ENCODE measurements at regions not wholly inside any gene's neighbourhood (a gene's known extent, or its start where the extent isn't known, plus 50 kb on each side); places are given as distances from the start of the nearest gene placed in this dataset.

- no peak for TF ChIP-seq CTCF (IDR thresholded peaks at IDR 0.05; ENCODE audit: low read length)
- TF ChIP-seq EZH2 (optimal IDR thresholded peaks at IDR 0.05; ENCODE audit: low read depth, low read length) = no peak
- TF ChIP-seq EZH2phosphoT487 (IDR thresholded peaks at IDR 0.05; ENCODE audit: low read length) = no peak
Observed at GRCh38 chr13:64223016-64223415, 2807.4 kb upstream of the PCDH20 start.

Data from MM.1S (cell line).